ENCODE measurements at regions not wholly inside any gene's neighbourhood (a gene's known extent, or its start where the extent isn't known, plus 50 kb on each side); places are given as distances from the start of the nearest gene placed in this dataset.
"Not testable (repeated sequence)": the region's sequence is repeated elsewhere in the genome, so short reads cannot be mapped to it uniquely, and the experiment has no call there.

- H3K27ac ChIP-seq (ENCODE audit: low read depth in 1 of 2, low read length in 1 of 2), result no peak overlapping the region
- H3K4me3 ChIP-seq (ENCODE audit: low read length in 2 of 2), result no peak overlapping the region
- no peaks in the 10 kb centered on the region for H3K36me3 ChIP-seq (ENCODE audit: control insufficient read depth in 2 of 2, insufficient read depth in 2 of 2, low read length in 1 of 2)
- no peaks in the 10 kb centered on the region for H3K27me3 ChIP-seq (ENCODE audit: control insufficient read depth in 2 of 2, insufficient read depth in 1 of 2, low read length in 1 of 2)
- no peak for DNase-seq (ENCODE audit: low read depth in 6 of 9, low spot score in 9 of 9)
- no peaks in the 10 kb centered on the region for H3K9me3 ChIP-seq (ENCODE audit: control insufficient read depth in 2 of 2, insufficient read depth in 1 of 2, low read length in 1 of 2)
- no peaks in the 10 kb centered on the region for H3K4me1 ChIP-seq (ENCODE audit: control insufficient read depth in 2 of 2, insufficient read depth in 2 of 2, low read length in 2 of 2)
- WGBS, result 98% methylated on average over 1 of the region's 1 CpG
These were observed 1224.3 kb upstream of the B3GALT2 start for GRCh38 chr1:194410756-194411155.

GRCh38 chr1:194407238-194407637, 1220.8 kb upstream of the B3GALT2 start:
- H3K27me3 ChIP-seq (ENCODE audit: control insufficient read depth in 2 of 2, insufficient read depth in 1 of 2, low read length in 1 of 2); DNase-seq (ENCODE audit: low read depth in 6 of 9, low spot score in 9 of 9); H3K9me3 ChIP-seq (ENCODE audit: control insufficient read depth in 2 of 2, insufficient read depth in 1 of 2, low read length in 1 of 2); H3K4me3 ChIP-seq (ENCODE audit: low read length in 2 of 2); H3K27ac ChIP-seq (ENCODE audit: low read depth in 1 of 2, low read length in 1 of 2); H3K4me1 ChIP-seq (ENCODE audit: control insufficient read depth in 2 of 2, insufficient read depth in 2 of 2, low read length in 2 of 2); H3K36me3 ChIP-seq (ENCODE audit: control insufficient read depth in 2 of 2, insufficient read depth in 2 of 2, low read length in 1 of 2): not testable (repeated sequence)
- WGBS, result 91% methylated on average over 2 of the region's 2 CpGs

- DNase-seq (ENCODE audit: low read depth in 6 of 9, low spot score in 9 of 9), result no peak
- H3K4me3 ChIP-seq (ENCODE audit: low read length in 2 of 2), result no peak overlapping the region
- no peaks in the 10 kb centered on the region for H3K27me3 ChIP-seq (ENCODE audit: control insufficient read depth in 2 of 2, insufficient read depth in 1 of 2, low read length in 1 of 2)
- H3K9me3 ChIP-seq (ENCODE audit: control insufficient read depth in 2 of 2, insufficient read depth in 1 of 2, low read length in 1 of 2), result no peaks in the 10 kb centered on the region
- H3K36me3 ChIP-seq (ENCODE audit: control insufficient read depth in 2 of 2, insufficient read depth in 2 of 2, low read length in 1 of 2), result no peaks in the 10 kb centered on the region
- 80% methylated on average over 1 of the region's 1 CpG for WGBS
- H3K4me1 ChIP-seq (ENCODE audit: control insufficient read depth in 2 of 2, insufficient read depth in 2 of 2, low read length in 2 of 2), result no peaks in the 10 kb centered on the region
- H3K27ac ChIP-seq (ENCODE audit: low read depth in 1 of 2, low read length in 1 of 2), result no peak overlapping the region
These were observed 1208.3 kb upstream of the B3GALT2 start for GRCh38 chr1:194394676-194395075.

GRCh38 chr1:194387531-194387930, 1201.1 kb upstream of the B3GALT2 start:
- Histone ChIP-seq H3K4me3 (ENCODE audit: low read length in 2 of 2) (no peak overlapping the region), H3K36me3 (ENCODE audit: control insufficient read depth in 2 of 2, insufficient read depth in 2 of 2, low read length in 1 of 2) (no peaks in the 10 kb centered on the region), H3K9me3 (ENCODE audit: control insufficient read depth in 2 of 2, insufficient read depth in 1 of 2, low read length in 1 of 2) (no peaks in the 10 kb centered on the region), H3K27ac (ENCODE audit: low read depth in 1 of 2, low read length in 1 of 2) (no peak overlapping the region), H3K27me3 (ENCODE audit: control insufficient read depth in 2 of 2, insufficient read depth in 1 of 2, low read length in 1 of 2) (no peaks in the 10 kb centered on the region), H3K4me1 (ENCODE audit: control insufficient read depth in 2 of 2, insufficient read depth in 2 of 2, low read length in 2 of 2) (no peaks in the 10 kb centered on the region)
- DNase-seq (ENCODE audit: low read depth in 6 of 9, low spot score in 9 of 9), result no peak

GRCh38 chr1:194378517-194378916, 1192.1 kb upstream of the B3GALT2 start:
- H3K36me3 ChIP-seq (ENCODE audit: control insufficient read depth in 2 of 2, insufficient read depth in 2 of 2, low read length in 1 of 2), result no peaks in the 10 kb centered on the region
- DNase-seq (ENCODE audit: low read depth in 6 of 9, low spot score in 9 of 9), result no peak
- no peaks in the 10 kb centered on the region for H3K4me1 ChIP-seq (ENCODE audit: control insufficient read depth in 2 of 2, insufficient read depth in 2 of 2, low read length in 2 of 2)
- no peaks in the 10 kb centered on the region for H3K9me3 ChIP-seq (ENCODE audit: control insufficient read depth in 2 of 2, insufficient read depth in 1 of 2, low read length in 1 of 2)
- no peak overlapping the region for H3K27ac ChIP-seq (ENCODE audit: low read depth in 1 of 2, low read length in 1 of 2)
- H3K27me3 ChIP-seq (ENCODE audit: control insufficient read depth in 2 of 2, insufficient read depth in 1 of 2, low read length in 1 of 2), result no peaks in the 10 kb centered on the region
- no peak overlapping the region for H3K4me3 ChIP-seq (ENCODE audit: low read length in 2 of 2)

- H3K4me1 ChIP-seq (ENCODE audit: control insufficient read depth in 2 of 2, insufficient read depth in 2 of 2, low read length in 2 of 2), result no peaks in the 10 kb centered on the region
- H3K4me3 ChIP-seq (ENCODE audit: low read length in 2 of 2), result no peak overlapping the region
- no peak overlapping the region for H3K27ac ChIP-seq (ENCODE audit: low read depth in 1 of 2, low read length in 1 of 2)
- H3K36me3 ChIP-seq (ENCODE audit: control insufficient read depth in 2 of 2, insufficient read depth in 2 of 2, low read length in 1 of 2), result no peaks in the 10 kb centered on the region
- no peaks in the 10 kb centered on the region for H3K9me3 ChIP-seq (ENCODE audit: control insufficient read depth in 2 of 2, insufficient read depth in 1 of 2, low read length in 1 of 2)
- 96% methylated on average over 6 of the region's 6 CpGs for WGBS
- no peak for DNase-seq (ENCODE audit: low read depth in 6 of 9, low spot score in 9 of 9)
- H3K27me3 ChIP-seq (ENCODE audit: control insufficient read depth in 2 of 2, insufficient read depth in 1 of 2, low read length in 1 of 2), result no peaks in the 10 kb centered on the region
These were observed 1188.2 kb upstream of the B3GALT2 start for GRCh38 chr1:194374649-194375048.

- DNase-seq (ENCODE audit: low read depth in 6 of 9, low spot score in 9 of 9), result no peak
- Histone ChIP-seq H3K9me3 (ENCODE audit: control insufficient read depth in 2 of 2, insufficient read depth in 1 of 2, low read length in 1 of 2) (no peaks in the 10 kb centered on the region), H3K27ac (ENCODE audit: low read depth in 1 of 2, low read length in 1 of 2) (no peak overlapping the region), H3K4me1 (ENCODE audit: control insufficient read depth in 2 of 2, insufficient read depth in 2 of 2, low read length in 2 of 2) (no peaks in the 10 kb centered on the region), H3K4me3 (ENCODE audit: low read length in 2 of 2) (no peak overlapping the region), H3K27me3 (ENCODE audit: control insufficient read depth in 2 of 2, insufficient read depth in 1 of 2, low read length in 1 of 2) (no peaks in the 10 kb centered on the region), H3K36me3 (ENCODE audit: control insufficient read depth in 2 of 2, insufficient read depth in 2 of 2, low read length in 1 of 2) (no peaks in the 10 kb centered on the region)
- WGBS, result 73% methylated on average over 2 of the region's 2 CpGs
These were observed 1185.9 kb upstream of the B3GALT2 start for GRCh38 chr1:194372266-194372665.

- Histone ChIP-seq H3K4me3 (ENCODE audit: low read length in 2 of 2) (no peak overlapping the region), H3K9me3 (ENCODE audit: control insufficient read depth in 2 of 2, insufficient read depth in 1 of 2, low read length in 1 of 2) (no peaks in the 10 kb centered on the region), H3K27ac (ENCODE audit: low read depth in 1 of 2, low read length in 1 of 2) (no peak overlapping the region), H3K4me1 (ENCODE audit: control insufficient read depth in 2 of 2, insufficient read depth in 2 of 2, low read length in 2 of 2) (no peaks in the 10 kb centered on the region), H3K36me3 (ENCODE audit: control insufficient read depth in 2 of 2, insufficient read depth in 2 of 2, low read length in 1 of 2) (no peaks in the 10 kb centered on the region), H3K27me3 (ENCODE audit: control insufficient read depth in 2 of 2, insufficient read depth in 1 of 2, low read length in 1 of 2) (no peaks in the 10 kb centered on the region)
- WGBS, result 97% methylated on average over 1 of the region's 1 CpG
- no peak for DNase-seq (ENCODE audit: low read depth in 6 of 9, low spot score in 9 of 9)
These were observed 1183.2 kb upstream of the B3GALT2 start for GRCh38 chr1:194369622-194370021.

GRCh38 chr1:194369060-194369459, 1182.6 kb upstream of the B3GALT2 start:
- Histone ChIP-seq H3K4me3 (ENCODE audit: low read length in 2 of 2) (no peak overlapping the region), H3K4me1 (ENCODE audit: control insufficient read depth in 2 of 2, insufficient read depth in 2 of 2, low read length in 2 of 2) (no peaks in the 10 kb centered on the region), H3K36me3 (ENCODE audit: control insufficient read depth in 2 of 2, insufficient read depth in 2 of 2, low read length in 1 of 2) (no peaks in the 10 kb centered on the region), H3K27me3 (ENCODE audit: control insufficient read depth in 2 of 2, insufficient read depth in 1 of 2, low read length in 1 of 2) (no peaks in the 10 kb centered on the region), H3K9me3 (ENCODE audit: control insufficient read depth in 2 of 2, insufficient read depth in 1 of 2, low read length in 1 of 2) (no peaks in the 10 kb centered on the region), H3K27ac (ENCODE audit: low read depth in 1 of 2, low read length in 1 of 2) (no peak overlapping the region)
- DNase-seq (ENCODE audit: low read depth in 6 of 9, low spot score in 9 of 9), result no peak

- WGBS, result 95% methylated on average over 2 of the region's 2 CpGs
- Histone ChIP-seq H3K36me3 (ENCODE audit: control insufficient read depth in 2 of 2, insufficient read depth in 2 of 2, low read length in 1 of 2) (no peaks in the 10 kb centered on the region), H3K9me3 (ENCODE audit: control insufficient read depth in 2 of 2, insufficient read depth in 1 of 2, low read length in 1 of 2) (no peaks in the 10 kb centered on the region), H3K4me1 (ENCODE audit: control insufficient read depth in 2 of 2, insufficient read depth in 2 of 2, low read length in 2 of 2) (no peaks in the 10 kb centered on the region), H3K4me3 (ENCODE audit: low read length in 2 of 2) (no peak overlapping the region), H3K27me3 (ENCODE audit: control insufficient read depth in 2 of 2, insufficient read depth in 1 of 2, low read length in 1 of 2) (no peaks in the 10 kb centered on the region), H3K27ac (ENCODE audit: low read depth in 1 of 2, low read length in 1 of 2) (no peak overlapping the region)
- DNase-seq (ENCODE audit: low read depth in 6 of 9, low spot score in 9 of 9), result no peak
These were observed 1180.7 kb upstream of the B3GALT2 start for GRCh38 chr1:194367121-194367520.
